Endothelial cell (in vitro differentiated cells): ENCODE measurements at regions not wholly inside any gene's neighbourhood (a gene's known extent, or its start where the extent isn't known, plus 50 kb on each side); places are given as distances from the start of the nearest gene placed in this dataset.

Experiments used
- DNase-seq: peaks from one replicate; pipeline ENCODE4 v3.0.0; 2021; ENCODE audit warnings: low spot score
- H3K27ac Mint-ChIP-seq: one replicate; pipeline ENCODE4 v1.8.0; 2021; ENCODE audit warnings: mixed read lengths, inconsistent platforms; ENCODE audit not compliant: unreplicated experiment
- H3K27me3 Mint-ChIP-seq: one replicate; pipeline ENCODE4 v1.8.0; 2021; ENCODE audit warnings: mild to moderate bottlenecking, moderate library complexity, mixed read lengths, inconsistent platforms; ENCODE audit not compliant: unreplicated experiment
- H3K36me3 Mint-ChIP-seq: one replicate; pipeline ENCODE4 v1.8.0; 2021; ENCODE audit warnings: mild to moderate bottlenecking, low read depth, mixed read lengths, inconsistent platforms; ENCODE audit not compliant: unreplicated experiment
- H3K4me1 Mint-ChIP-seq: one replicate; pipeline ENCODE4 v1.8.0; 2021; ENCODE audit warnings: mild to moderate bottlenecking, mixed read lengths, inconsistent platforms; ENCODE audit not compliant: unreplicated experiment
- H3K4me3 Mint-ChIP-seq: one replicate; pipeline ENCODE4 v1.8.0; 2021; ENCODE audit warnings: mild to moderate bottlenecking, mixed read lengths, inconsistent platforms; ENCODE audit not compliant: unreplicated experiment
- H3K9me3 Mint-ChIP-seq: one replicate; pipeline ENCODE4 v1.8.0; 2021; ENCODE audit warnings: mixed read lengths, inconsistent platforms; ENCODE audit not compliant: unreplicated experiment
- CTCF ChIP-seq: fragments of 200-600 bp; sonication (generic); IDR thresholded peaks from one replicate; pipeline ENCODE4 v1.5.0; 2021; ENCODE audit warnings: antibody characterized with exemption; ENCODE audit not compliant: unreplicated experiment

- TF ChIP-seq CTCF = no peak
- no peaks in the 10 kb centered on the region for H3K36me3 Mint-ChIP-seq
- DNase-seq = no peak
- no peaks in the 10 kb centered on the region for H3K27me3 Mint-ChIP-seq
- H3K4me3 Mint-ChIP-seq = no peak overlapping the region
- no peak overlapping the region for H3K27ac Mint-ChIP-seq
- H3K4me1 Mint-ChIP-seq = no peaks in the 10 kb centered on the region
- peaks cover 4% of the 10 kb centered on the region for H3K9me3 Mint-ChIP-seq
Observed at GRCh38 chr2:156671706-156672361, 235.7 kb downstream of the GPD2 start.

- Mint-ChIP-seq H3K36me3 (no peaks in the 10 kb centered on the region), H3K4me3 (no peak overlapping the region), H3K27ac (no peak overlapping the region), H3K9me3 (peaks cover 4% of the 10 kb centered on the region), H3K4me1 (no peaks in the 10 kb centered on the region), H3K27me3 (no peaks in the 10 kb centered on the region)
- no peak for DNase-seq
- no peak for TF ChIP-seq CTCF
Observed at GRCh38 chr2:156672556-156673332, 236.6 kb downstream of the GPD2 start.

GRCh38 chr2:156673333-156673615 is 237.1 kb downstream of the GPD2 start:
- no peak overlapping the region for H3K4me3 Mint-ChIP-seq
- no peaks in the 10 kb centered on the region for H3K4me1 Mint-ChIP-seq
- no peaks in the 10 kb centered on the region for H3K27me3 Mint-ChIP-seq
- no peak for DNase-seq
- H3K36me3 Mint-ChIP-seq = no peaks in the 10 kb centered on the region
- no peak overlapping the region for H3K27ac Mint-ChIP-seq
- no peak for TF ChIP-seq CTCF
- H3K9me3 Mint-ChIP-seq = peaks cover 4% of the 10 kb centered on the region

- DNase-seq = no peak
- Mint-ChIP-seq H3K36me3 (no peaks in the 10 kb centered on the region), H3K4me1 (no peaks in the 10 kb centered on the region), H3K9me3 (no peaks in the 10 kb centered on the region), H3K4me3 (no peak overlapping the region), H3K27ac (no peak overlapping the region), H3K27me3 (no peaks in the 10 kb centered on the region)
- no peak for TF ChIP-seq CTCF
Observed at GRCh38 chr2:156673981-156674380, 237.8 kb downstream of the GPD2 start.

GRCh38 chr2:156675896-156676295 is 239.7 kb downstream of the GPD2 start:
- no peak for DNase-seq
- Mint-ChIP-seq H3K4me3 (no peak overlapping the region), H3K27ac (no peak overlapping the region), H3K27me3 (no peaks in the 10 kb centered on the region), H3K36me3 (no peaks in the 10 kb centered on the region), H3K4me1 (no peaks in the 10 kb centered on the region), H3K9me3 (no peaks in the 10 kb centered on the region)
- no peak for TF ChIP-seq CTCF
